Forelimb muscle (tissue), 1 donor: ENCODE measurements at regions not wholly inside any gene's neighbourhood (a gene's known extent, or its start where the extent isn't known, plus 50 kb on each side); places are given as distances from the start of the nearest gene placed in this dataset.
"Not testable (repeated sequence)": the region's sequence is repeated elsewhere in the genome, so short reads cannot be mapped to it uniquely, and the experiment has no call there.

Experiments used
- DNase-seq: peaks from one replicate; pipeline ENCODE4 v3.0.0-alpha.2; 2013; ENCODE audit warnings: low read depth

DNA sequence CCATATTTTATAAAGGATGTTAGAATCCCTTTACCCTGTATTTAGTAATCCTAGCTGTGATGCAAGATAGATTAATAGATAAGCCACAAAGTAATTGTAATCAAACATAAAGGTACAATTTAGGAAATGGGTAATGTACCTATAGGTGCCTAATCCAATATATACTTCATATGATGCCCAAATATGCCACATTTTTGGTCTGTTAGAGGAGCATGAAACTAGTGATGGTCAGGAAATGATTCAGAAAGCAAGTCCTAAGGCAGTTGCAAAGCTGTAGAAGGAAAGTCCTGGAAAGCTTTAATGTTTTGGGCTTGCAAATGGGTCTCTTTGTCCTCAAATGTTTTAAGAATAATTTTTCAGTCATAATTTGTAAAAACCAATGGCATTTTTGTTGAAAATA, 76.6 kb upstream of the PTPRK start:
- DNase-seq: no peak

- no peak for DNase-seq
Observed at GRCh38 chr6:128595544-128595943, 75.1 kb upstream of the PTPRK start.

DNA sequence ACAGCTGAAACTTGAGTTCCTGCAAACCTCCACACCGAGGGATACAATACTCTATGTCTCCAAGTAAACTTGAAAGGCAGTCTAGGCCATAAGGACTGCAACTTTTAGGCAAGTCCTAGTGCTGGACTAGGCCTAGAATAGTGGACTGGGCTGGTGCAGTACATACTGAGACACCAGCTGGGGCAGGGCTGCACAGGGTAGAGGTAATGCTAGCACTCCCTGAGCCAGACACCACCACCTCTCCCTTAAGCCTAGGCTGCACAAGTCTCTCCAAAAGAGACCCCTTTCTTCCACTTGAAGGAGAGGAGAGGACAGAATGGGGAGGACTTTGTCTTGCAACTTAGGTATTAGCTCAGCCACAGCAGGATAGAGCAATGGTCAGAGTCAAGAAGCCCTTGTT, 65.7 kb upstream of the PTPRK start:
- no peak for DNase-seq

DNA sequence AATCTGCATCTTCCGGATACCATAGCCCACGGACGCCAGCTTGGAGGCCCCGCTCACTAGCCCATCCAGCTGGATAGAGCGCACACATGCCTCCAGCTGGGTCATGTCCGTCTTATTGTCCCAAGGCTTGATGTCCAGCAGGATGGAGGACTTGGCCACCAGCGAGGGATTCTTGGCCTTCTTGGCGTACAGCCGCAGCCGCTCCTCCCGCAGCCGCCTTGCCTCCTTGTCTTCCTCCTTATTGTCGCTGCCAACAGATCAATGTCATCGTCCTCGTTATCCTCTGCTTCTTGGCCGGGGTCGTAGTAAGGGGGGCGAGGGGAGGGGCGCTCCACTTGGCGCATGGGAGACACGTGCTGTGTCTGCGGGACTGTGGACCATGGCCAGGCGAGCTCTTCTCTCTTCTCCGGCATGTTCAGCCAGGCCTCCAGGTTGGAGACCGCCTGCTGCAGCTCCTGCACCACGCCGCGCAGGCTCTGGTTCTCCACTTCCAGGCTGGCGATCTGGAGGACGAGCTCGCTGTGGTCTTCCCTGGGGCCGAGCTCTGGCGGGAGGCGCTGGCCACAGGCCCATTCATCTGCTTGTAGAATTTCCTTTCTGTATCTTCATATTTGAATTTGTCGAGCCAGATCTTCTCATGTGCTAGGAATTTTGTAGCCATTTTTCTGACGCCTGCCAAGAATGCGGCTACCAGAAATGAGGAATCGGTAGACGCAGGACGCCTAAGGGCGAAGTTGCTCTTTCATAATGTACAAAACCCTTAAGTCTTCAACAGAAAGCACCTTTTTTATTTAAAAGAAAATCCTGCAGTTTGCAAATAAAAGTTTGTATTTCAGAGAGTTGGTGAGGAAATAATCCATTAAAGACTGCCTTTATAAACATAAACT, 60.1 kb upstream of the PTPRK start:
- DNase-seq: no peak

GRCh38 chr6:128575254-128575653, 54.9 kb upstream of the PTPRK start:
- DNase-seq: not testable (repeated sequence)

DNA sequence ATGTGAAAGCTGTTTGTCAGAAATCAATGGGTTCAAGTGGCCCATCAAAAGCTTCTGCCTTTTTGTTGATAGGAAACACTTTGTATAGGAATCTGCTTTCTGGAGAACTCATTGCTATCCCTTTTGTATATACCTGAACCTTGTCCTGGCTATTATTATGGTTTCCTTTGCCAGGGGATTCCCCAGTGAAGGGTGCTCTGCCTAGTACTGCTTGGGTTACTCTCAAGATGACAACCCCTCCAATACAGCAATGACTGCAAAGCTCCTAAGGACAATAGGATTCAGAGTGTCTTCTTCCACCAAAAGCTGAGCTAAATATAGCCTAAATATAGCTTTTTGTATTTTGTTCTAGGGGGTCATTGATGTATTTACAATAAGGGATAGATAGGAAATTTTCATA, 54.0 kb upstream of the PTPRK start:
- DNase-seq: no peak

DNA sequence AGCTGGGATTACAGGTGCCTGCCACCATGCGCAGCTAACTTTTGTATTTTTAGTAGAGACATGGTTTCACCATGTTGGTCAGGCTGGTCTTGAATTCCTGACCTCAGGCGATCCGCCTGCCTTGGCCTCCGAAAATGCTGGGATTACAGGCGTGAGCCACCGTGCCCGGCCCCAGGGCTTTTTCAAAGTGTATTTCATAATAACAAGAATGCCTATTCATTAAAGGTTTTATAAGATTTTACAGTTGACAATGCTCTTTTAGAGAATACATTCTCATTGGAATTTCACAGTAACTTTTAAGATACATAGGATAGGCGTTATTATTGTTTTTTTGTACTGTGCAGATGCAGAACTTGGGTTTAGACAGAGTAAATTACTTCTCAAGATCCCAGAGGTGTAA, 52.6 kb upstream of the PTPRK start:
- DNase-seq: no peak

- DNase-seq: no peak
Observed at GRCh38 chr6:128572294-128572693, 51.9 kb upstream of the PTPRK start.

- DNase-seq: no peak
Observed at GRCh38 chr6:128570680-128571063, 50.3 kb upstream of the PTPRK start.

GRCh38 chr6:128569732-128570679, 49.6 kb upstream of the PTPRK start:
- no peak for DNase-seq
